ENCODE measurements at regions not wholly inside any gene's neighbourhood (a gene's known extent, or its start where the extent isn't known, plus 50 kb on each side); places are given as distances from the start of the nearest gene placed in this dataset.

DNA sequence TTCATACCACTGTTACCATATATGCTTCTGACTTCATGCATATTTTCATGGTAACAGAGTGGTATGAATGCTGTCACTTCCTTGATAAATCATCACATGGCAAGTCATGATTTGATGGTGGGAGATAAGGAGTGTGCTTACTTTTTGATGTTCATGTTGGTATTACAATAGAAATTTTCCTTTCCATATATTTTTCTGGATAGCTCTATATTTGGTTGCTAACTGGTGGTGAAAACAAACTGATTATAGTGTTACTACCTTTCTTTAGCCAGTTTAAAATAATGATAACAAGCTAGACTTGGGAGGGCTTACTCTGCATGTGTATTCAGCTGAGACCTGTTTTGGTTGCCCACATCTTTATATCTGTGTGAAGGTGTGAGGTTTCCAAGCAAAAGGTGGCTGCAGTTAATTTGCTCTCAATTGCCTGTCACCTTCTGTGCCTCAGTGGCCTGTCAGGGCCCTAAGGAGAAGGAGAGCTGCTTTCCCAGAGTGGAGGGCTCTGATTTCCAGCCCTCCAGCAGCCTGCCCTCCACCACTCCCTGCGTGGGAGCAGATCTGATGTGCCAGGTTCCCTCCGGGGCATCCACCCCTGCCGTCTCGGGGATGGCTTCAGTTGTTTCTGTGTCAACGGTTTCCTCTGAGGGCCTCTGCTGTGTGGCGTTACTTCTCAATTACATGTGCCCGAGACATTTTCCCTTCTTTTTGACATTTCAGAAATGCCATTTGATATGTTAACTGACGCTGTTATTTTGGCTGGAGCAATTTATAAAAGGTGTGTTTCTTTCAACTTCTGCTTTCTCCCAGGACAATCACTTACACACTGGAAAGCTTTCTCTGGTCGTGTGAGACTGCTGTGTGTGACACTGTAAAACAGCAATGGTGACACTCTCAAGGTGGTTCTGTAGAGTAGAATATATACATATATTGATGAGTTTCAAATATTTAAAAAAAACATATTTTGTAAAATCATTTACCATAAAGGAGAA is 107.7 kb upstream of the KLF6 start:
- TF ChIP-seq, protein P1, sequence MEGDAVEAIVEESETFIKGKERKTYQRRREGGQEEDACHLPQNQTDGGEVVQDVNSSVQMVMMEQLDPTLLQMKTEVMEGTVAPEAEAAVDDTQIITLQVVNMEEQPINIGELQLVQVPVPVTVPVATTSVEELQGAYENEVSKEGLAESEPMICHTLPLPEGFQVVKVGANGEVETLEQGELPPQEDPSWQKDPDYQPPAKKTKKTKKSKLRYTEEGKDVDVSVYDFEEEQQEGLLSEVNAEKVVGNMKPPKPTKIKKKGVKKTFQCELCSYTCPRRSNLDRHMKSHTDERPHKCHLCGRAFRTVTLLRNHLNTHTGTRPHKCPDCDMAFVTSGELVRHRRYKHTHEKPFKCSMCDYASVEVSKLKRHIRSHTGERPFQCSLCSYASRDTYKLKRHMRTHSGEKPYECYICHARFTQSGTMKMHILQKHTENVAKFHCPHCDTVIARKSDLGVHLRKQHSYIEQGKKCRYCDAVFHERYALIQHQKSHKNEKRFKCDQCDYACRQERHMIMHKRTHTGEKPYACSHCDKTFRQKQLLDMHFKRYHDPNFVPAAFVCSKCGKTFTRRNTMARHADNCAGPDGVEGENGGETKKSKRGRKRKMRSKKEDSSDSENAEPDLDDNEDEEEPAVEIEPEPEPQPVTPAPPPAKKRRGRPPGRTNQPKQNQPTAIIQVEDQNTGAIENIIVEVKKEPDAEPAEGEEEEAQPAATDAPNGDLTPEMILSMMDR (IDR thresholded peaks at IDR 0.05), result no peak
- no peak for TF ChIP-seq POLR2A (IDR thresholded peaks at IDR 0.05)

All from testis (tissue), 2 donors.